Activated B cell treated with CpG ODN at 0.5 μM for 24 hours (primary cell): ENCODE measurements at regions not wholly inside any gene's neighbourhood (a gene's known extent, or its start where the extent isn't known, plus 50 kb on each side); places are given as distances from the start of the nearest gene placed in this dataset.

Experiments
- ATAC-seq: fragments of 200-7000 bp; cut with Tn5 transposase; one replicate; pipeline ENCODE4 v1.10.0; 2021; ENCODE audit warnings: low read depth, mild to moderate bottlenecking, moderate library complexity
- CTCF ChIA-PET: fragments of 350-600 bp; sonication (Branson Sonifier 250); formaldehyde crosslinking; loops from one replicate; lab custom pipeline; 2021; ENCODE audit warnings: antibody characterized with exemption; lab: Charles Lee
- POLR2A ChIA-PET: fragments of 350-600 bp; sonication (Branson Sonifier 250); formaldehyde crosslinking; loops from one replicate; lab custom pipeline; 2021; ENCODE audit warnings: antibody characterized with exemption; lab: Charles Lee
- DNase-seq: peaks from one replicate; pipeline ENCODE4 v3.0.0; 2022
- H3K27ac Mint-ChIP-seq: one replicate; pipeline ENCODE4 v1.8.0; 2020; ENCODE audit warnings: mixed read lengths
- H3K27me3 Mint-ChIP-seq: one replicate; pipeline ENCODE4 v1.8.0; 2021; ENCODE audit warnings: mixed read lengths
- H3K36me3 Mint-ChIP-seq: one replicate; pipeline ENCODE4 v1.8.0; 2021; ENCODE audit warnings: low read depth, mixed read lengths
- H3K4me1 Mint-ChIP-seq: one replicate; pipeline ENCODE4 v1.8.0; 2021; ENCODE audit warnings: mixed read lengths
- H3K4me3 Mint-ChIP-seq: one replicate; pipeline ENCODE4 v1.8.0; 2020; ENCODE audit warnings: mild to moderate bottlenecking, mixed read lengths
- H3K9me3 Mint-ChIP-seq: one replicate; pipeline ENCODE4 v1.8.0; 2020; ENCODE audit warnings: mixed read lengths
- intact Hi-C: fragments of 100-400 bp; cut with micrococcal nuclease; formaldehyde crosslinking; loops from one replicate; pipeline ENCODE4 v1.15.1; 2024
- TF ChIP-seq, protein P1 (sequence below): fragments of 200-600 bp; IDR thresholded peaks from one replicate; pipeline ENCODE4 v1.8.0; 2022; ENCODE audit warnings: antibody characterized with exemption, mild to moderate bottlenecking

- H3K36me3 Mint-ChIP-seq = no peaks in the 10 kb centered on the region
- ChIA-PET POLR2A (no interaction called here), CTCF (no interaction called here)
- H3K4me3 Mint-ChIP-seq = no peak overlapping the region
- H3K27ac Mint-ChIP-seq = no peak overlapping the region
- H3K9me3 Mint-ChIP-seq = no peaks in the 10 kb centered on the region
- no peaks in the 10 kb centered on the region for H3K4me1 Mint-ChIP-seq
- no peak for ATAC-seq
- DNase-seq = no peak
- intact Hi-C loops = no loop called here
- no peaks in the 10 kb centered on the region for H3K27me3 Mint-ChIP-seq
- TF ChIP-seq, protein P1, sequence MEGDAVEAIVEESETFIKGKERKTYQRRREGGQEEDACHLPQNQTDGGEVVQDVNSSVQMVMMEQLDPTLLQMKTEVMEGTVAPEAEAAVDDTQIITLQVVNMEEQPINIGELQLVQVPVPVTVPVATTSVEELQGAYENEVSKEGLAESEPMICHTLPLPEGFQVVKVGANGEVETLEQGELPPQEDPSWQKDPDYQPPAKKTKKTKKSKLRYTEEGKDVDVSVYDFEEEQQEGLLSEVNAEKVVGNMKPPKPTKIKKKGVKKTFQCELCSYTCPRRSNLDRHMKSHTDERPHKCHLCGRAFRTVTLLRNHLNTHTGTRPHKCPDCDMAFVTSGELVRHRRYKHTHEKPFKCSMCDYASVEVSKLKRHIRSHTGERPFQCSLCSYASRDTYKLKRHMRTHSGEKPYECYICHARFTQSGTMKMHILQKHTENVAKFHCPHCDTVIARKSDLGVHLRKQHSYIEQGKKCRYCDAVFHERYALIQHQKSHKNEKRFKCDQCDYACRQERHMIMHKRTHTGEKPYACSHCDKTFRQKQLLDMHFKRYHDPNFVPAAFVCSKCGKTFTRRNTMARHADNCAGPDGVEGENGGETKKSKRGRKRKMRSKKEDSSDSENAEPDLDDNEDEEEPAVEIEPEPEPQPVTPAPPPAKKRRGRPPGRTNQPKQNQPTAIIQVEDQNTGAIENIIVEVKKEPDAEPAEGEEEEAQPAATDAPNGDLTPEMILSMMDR = no peak
Observed at GRCh38 chr6:19714434-19715166, 122.6 kb upstream of the ID4 start.

- H3K36me3 Mint-ChIP-seq = no peaks in the 10 kb centered on the region
- ChIA-PET POLR2A (no interaction called here), CTCF (no interaction called here)
- DNase-seq (no peak), ATAC-seq (no peak)
- H3K27ac Mint-ChIP-seq = no peak overlapping the region
- no peak overlapping the region for H3K4me3 Mint-ChIP-seq
- H3K4me1 Mint-ChIP-seq = no peaks in the 10 kb centered on the region
- H3K9me3 Mint-ChIP-seq = no peaks in the 10 kb centered on the region
- TF ChIP-seq, protein P1 = no peak
- intact Hi-C loops = no loop called here
- H3K27me3 Mint-ChIP-seq = no peaks in the 10 kb centered on the region
Observed at GRCh38 chr6:19715167-19715551, 122.0 kb upstream of the ID4 start.

DNA sequence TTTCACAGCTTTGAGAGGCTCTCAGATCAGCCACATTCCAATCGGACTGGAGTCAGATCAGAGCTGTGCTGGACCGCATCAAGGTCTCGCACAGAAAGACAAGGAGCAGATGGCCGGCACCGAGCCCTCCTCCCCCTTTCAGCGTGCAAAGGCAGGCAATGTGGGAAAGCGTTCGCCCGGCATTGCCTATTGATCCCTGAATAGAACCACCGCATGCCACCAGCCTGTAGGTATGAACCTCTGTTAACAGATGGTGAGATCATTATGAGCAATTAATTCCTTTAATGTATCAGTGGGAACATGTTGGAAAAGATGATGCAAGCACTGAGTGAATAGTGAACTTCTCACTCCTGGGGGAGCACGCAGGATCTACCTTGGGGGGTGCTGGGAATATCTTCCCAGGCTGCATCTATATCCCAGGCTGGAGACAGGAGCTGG lies 117.5 kb upstream of the ID4 start:
- Mint-ChIP-seq H3K4me3 (no peak overlapping the region), H3K4me1 (no peaks in the 10 kb centered on the region), H3K9me3 (no peaks in the 10 kb centered on the region), H3K36me3 (no peaks in the 10 kb centered on the region), H3K27ac (no peak overlapping the region), H3K27me3 (no peaks in the 10 kb centered on the region)
- no peak for ATAC-seq
- POLR2A ChIA-PET = no interaction called here
- CTCF ChIA-PET = no interaction called here
- no peak for DNase-seq
- TF ChIP-seq, protein P1 = no peak
- intact Hi-C loops = no loop called here

DNA sequence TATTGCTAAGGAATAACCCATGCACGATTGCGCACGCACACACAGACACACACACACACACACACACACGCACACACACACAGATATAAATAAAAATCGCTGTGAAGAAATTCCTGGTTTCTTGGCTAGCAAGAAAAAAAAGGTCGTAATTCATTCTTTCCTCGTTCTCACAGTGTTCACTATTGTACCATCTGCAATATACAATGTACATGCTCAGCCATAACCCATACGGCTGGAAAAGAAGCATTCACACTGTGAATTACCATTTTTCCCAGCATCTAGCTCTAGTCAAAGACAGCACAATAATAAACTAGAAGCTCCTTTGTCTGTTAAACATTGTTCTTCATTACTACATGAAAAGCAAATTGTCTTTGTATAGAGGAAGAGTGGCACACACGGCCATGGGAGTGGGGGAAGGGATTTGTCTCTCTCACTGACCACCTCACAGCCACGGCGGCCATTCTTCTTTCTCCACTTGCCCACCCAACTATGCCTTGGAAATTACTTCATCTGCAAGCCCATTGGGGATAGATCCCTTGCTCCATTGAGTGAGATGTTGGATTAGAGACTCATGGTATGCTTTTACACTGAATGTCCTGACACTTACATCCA lies 115.3 kb upstream of the ID4 start:
- ATAC-seq (no peak), DNase-seq (no peak)
- TF ChIP-seq, protein P1 = no peak
- Mint-ChIP-seq H3K4me3 (no peak overlapping the region), H3K36me3 (no peaks in the 10 kb centered on the region), H3K4me1 (no peaks in the 10 kb centered on the region), H3K27ac (no peak overlapping the region), H3K9me3 (peaks cover 2% of the 10 kb centered on the region), H3K27me3 (no peaks in the 10 kb centered on the region)
- intact Hi-C loops = no loop called here
- ChIA-PET POLR2A (no interaction called here), CTCF (no interaction called here)

DNA sequence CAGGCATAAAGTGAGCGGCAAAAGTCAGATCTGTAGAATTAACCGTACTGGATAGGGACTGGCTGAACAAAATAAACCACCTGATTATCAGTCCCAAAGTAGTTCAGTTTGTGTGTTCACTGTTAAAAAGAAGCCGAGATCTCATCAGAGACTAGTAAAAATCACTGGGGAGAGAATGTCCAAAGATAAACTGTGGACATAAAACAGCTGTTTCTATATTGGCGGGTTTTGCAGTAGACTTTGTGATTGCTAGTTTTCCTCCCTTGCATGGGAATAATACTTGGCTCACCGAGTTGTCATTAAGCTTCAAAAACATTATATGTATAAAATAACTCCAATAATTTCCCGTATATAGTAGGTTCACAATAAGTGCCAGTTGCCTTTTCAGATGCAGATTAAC lies 114.2 kb upstream of the ID4 start:
- Mint-ChIP-seq H3K27ac (no peak overlapping the region), H3K4me1 (no peaks in the 10 kb centered on the region), H3K9me3 (peaks cover 2% of the 10 kb centered on the region), H3K4me3 (no peak overlapping the region), H3K27me3 (no peaks in the 10 kb centered on the region), H3K36me3 (no peaks in the 10 kb centered on the region)
- DNase-seq = no peak
- intact Hi-C loops = no loop called here
- TF ChIP-seq, protein P1 = no peak
- ChIA-PET CTCF (no interaction called here), POLR2A (no interaction called here)
- no peak for ATAC-seq
